Spleen (tissue), 7 donors: ENCODE measurements at regions not wholly inside any gene's neighbourhood (a gene's known extent, or its start where the extent isn't known, plus 50 kb on each side); places are given as distances from the start of the nearest gene placed in this dataset.

Experiments
- CTCF ChIP-seq, 11 experiments: fragments of 200-600 bp in 7 of 11; fragments of 450-650 bp in 4 of 11; sonication (generic) in 4 of 11; IDR thresholded peaks in 8 of 11; conservative IDR thresholded peaks in 3 of 11; 1 replicate in 7 of 11; 2 replicates in 4 of 11; pipeline versions ENCODE4 v1.4.0 to v1.8.0; 2016 to 2021; ENCODE audit warnings: antibody characterized with exemption in 11 of 11, inconsistent platforms in 4 of 11, mild to moderate bottlenecking in 1 of 11
- POLR2A ChIP-seq, 3 donors: fragments of 450-650 bp; IDR thresholded peaks; one replicate each; pipeline ENCODE4 v1.5.1; 2017; ENCODE audit warnings: antibody characterized with exemption in 3 of 3, mild to moderate bottlenecking in 1 of 3
- donor health status: DM: no; HTN: no; CAD: no; lungs with moderate emphysema.
- donor health status: DM: no; HTN: no; CAD: no.
- donor health status: DM: no; HTN: no; CAD: no.

GRCh38 chr5:66364186-66364585 lies 220.1 kb downstream of the SREK1 start:
- TF ChIP-seq CTCF (IDR thresholded peaks at IDR 0.05 in 8 of 11, conservative IDR thresholded peaks at IDR 0.05 in 3 of 11) (no peak), POLR2A (IDR thresholded peaks at IDR 0.05) (no peak)
